Natural killer cell (primary cell): ENCODE measurements at regions not wholly inside any gene's neighbourhood (a gene's known extent, or its start where the extent isn't known, plus 50 kb on each side); places are given as distances from the start of the nearest gene placed in this dataset.

ENCODE experiments used
- ATAC-seq, 3 donors: fragments of 150-1000 bp in 2 of 3; fragments of 200-7000 bp in 1 of 3; cut with Tn5 transposase; 1 replicate in 1 of 3; 2 replicates in 2 of 3; pipeline ENCODE4 v1.10.0; 2021; ENCODE audit warnings: mild to moderate bottlenecking in 2 of 3, moderate library complexity in 2 of 3
- DNase-seq, 2 donors: peaks; one replicate each; pipeline versions ENCODE4 v3.0.0 to v3.0.0-alpha.2; 2013 to 2021; ENCODE audit warnings: mixed read lengths in 1 of 2
- H3K27ac ChIP-seq: one replicate; pipeline ENCODE4 v1.5.1; 2013; ENCODE audit warnings: mild to moderate bottlenecking, low read length
- H3K27me3 ChIP-seq: one replicate; pipeline ENCODE4 v1.6.1; 2013; ENCODE audit warnings: low read length; ENCODE audit not compliant: control insufficient read depth, insufficient read depth
- H3K36me3 ChIP-seq: one replicate; pipeline ENCODE4 v1.6.1; 2013; ENCODE audit warnings: low read length; ENCODE audit not compliant: control insufficient read depth, insufficient read depth
- H3K4me1 ChIP-seq: one replicate; pipeline ENCODE4 v1.6.1; 2013; ENCODE audit warnings: low read length; ENCODE audit not compliant: control insufficient read depth, insufficient read depth
- H3K4me3 ChIP-seq: one replicate; pipeline ENCODE4 v1.5.1; 2013; ENCODE audit warnings: low read length
- H3K9me3 ChIP-seq: one replicate; pipeline ENCODE4 v1.6.1; 2013; ENCODE audit warnings: low read length; ENCODE audit not compliant: control insufficient read depth, insufficient read depth
- H3K27ac Mint-ChIP-seq, 2 donors: one replicate each; pipeline ENCODE4 v1.8.0; 2022; ENCODE audit warnings: mild to moderate bottlenecking in 2 of 2, mixed read lengths in 2 of 2, moderate library complexity in 1 of 2
- H3K27me3 Mint-ChIP-seq, 2 donors: one replicate each; pipeline ENCODE4 v1.8.0; 2022; ENCODE audit warnings: low read depth in 2 of 2, mixed read lengths in 2 of 2
- H3K36me3 Mint-ChIP-seq: one replicate; pipeline ENCODE4 v1.8.0; 2022; ENCODE audit warnings: mixed read lengths
- H3K4me1 Mint-ChIP-seq, 2 donors: one replicate each; pipeline ENCODE4 v1.8.0; 2022; ENCODE audit warnings: mixed read lengths in 2 of 2
- H3K4me3 Mint-ChIP-seq: one replicate; pipeline ENCODE4 v1.8.0; 2022; ENCODE audit warnings: mild to moderate bottlenecking, moderate library complexity, mixed read lengths
- H3K9me3 Mint-ChIP-seq, 2 donors: one replicate each; pipeline ENCODE4 v1.8.0; 2022; ENCODE audit warnings: mixed read lengths in 2 of 2
- CTCF ChIP-seq: fragments of 200-600 bp; IDR thresholded peaks from one replicate; pipeline ENCODE4 v1.8.0; 2022; ENCODE audit warnings: antibody characterized with exemption
- WGBS: methylation state at CpG from one replicate; pipeline ENCODE4 v1.1.7; 2013; ENCODE audit warnings: missing lambda C conversion rate; ENCODE audit not compliant: insufficient coverage; 5-methylcytosine and 5-hydroxymethylcytosine counted together
- intact Hi-C: fragments of 100-400 bp; cut with micrococcal nuclease; formaldehyde crosslinking; loops from one replicate; pipeline ENCODE4 v1.14.2; 2022

GRCh38 chr4:36640876-36641275 is 359.5 kb downstream of the DTHD1 start:
- Histone ChIP-seq H3K27ac (no peak overlapping the region), H3K36me3 (no peaks in the 10 kb centered on the region), H3K4me3 (no peak overlapping the region), H3K9me3 (no peaks in the 10 kb centered on the region), H3K4me1 (no peaks in the 10 kb centered on the region), H3K27me3 (no peaks in the 10 kb centered on the region)
- ATAC-seq = no peak
- Mint-ChIP-seq H3K9me3 (peaks cover 0 to 2% of the 10 kb centered on the region in 2 donors), H3K36me3 (no peaks in the 10 kb centered on the region), H3K27ac (no peak overlapping the region), H3K27me3 (no peaks in the 10 kb centered on the region), H3K4me1 (peaks cover 6% of the 10 kb centered on the region in 2 donors), H3K4me3 (no peak overlapping the region)
- DNase-seq = no peak
- WGBS = 97% methylated on average over 2 of the region's 2 CpGs
- intact Hi-C loops = no loop called here
- no peak for TF ChIP-seq CTCF

- Mint-ChIP-seq H3K36me3 (no peaks in the 10 kb centered on the region), H3K27me3 (no peaks in the 10 kb centered on the region), H3K4me1 (no peaks in the 10 kb centered on the region), H3K9me3 (no peaks in the 10 kb centered on the region), H3K27ac (no peak overlapping the region), H3K4me3 (no peak overlapping the region)
- intact Hi-C loops = no loop called here
- TF ChIP-seq CTCF = no peak
- no peaks in the 10 kb centered on the region for H3K9me3 ChIP-seq
- H3K4me1 ChIP-seq = no peaks in the 10 kb centered on the region
- H3K4me3 ChIP-seq = no peak overlapping the region
- WGBS = 74% methylated on average over 3 of the region's 3 CpGs
- DNase-seq (no peak), ATAC-seq (no peak)
- no peaks in the 10 kb centered on the region for H3K27me3 ChIP-seq
- H3K36me3 ChIP-seq = no peaks in the 10 kb centered on the region
- no peak overlapping the region for H3K27ac ChIP-seq
Observed at GRCh38 chr4:36651253-36651652, 369.8 kb downstream of the DTHD1 start.

- no peaks in the 10 kb centered on the region for H3K4me1 ChIP-seq
- H3K4me1 Mint-ChIP-seq = no peaks in the 10 kb centered on the region
- no peak for TF ChIP-seq CTCF
- no peaks in the 10 kb centered on the region for H3K9me3 ChIP-seq
- 77% methylated on average over 1 of the region's 1 CpG for WGBS
- no peak overlapping the region for H3K4me3 Mint-ChIP-seq
- H3K27me3 Mint-ChIP-seq = no peaks in the 10 kb centered on the region
- DNase-seq (no peak), ATAC-seq (no peak)
- H3K27ac Mint-ChIP-seq = no peak overlapping the region
- H3K9me3 Mint-ChIP-seq = peaks cover 2% of the 10 kb centered on the region in 2 donors
- no peak overlapping the region for H3K27ac ChIP-seq
- no peaks in the 10 kb centered on the region for H3K36me3 ChIP-seq
- no peak overlapping the region for H3K4me3 ChIP-seq
- intact Hi-C loops = no loop called here
- H3K27me3 ChIP-seq = no peaks in the 10 kb centered on the region
- no peaks in the 10 kb centered on the region for H3K36me3 Mint-ChIP-seq
Observed at GRCh38 chr4:36652857-36653256, 371.4 kb downstream of the DTHD1 start.

- H3K4me3 ChIP-seq = no peak overlapping the region
- H3K27me3 ChIP-seq = no peaks in the 10 kb centered on the region
- no peak overlapping the region for H3K4me3 Mint-ChIP-seq
- H3K4me1 Mint-ChIP-seq = no peaks in the 10 kb centered on the region
- 96% methylated on average over 2 of the region's 3 CpGs for WGBS
- H3K4me1 ChIP-seq = no peaks in the 10 kb centered on the region
- ATAC-seq = no peak
- no peak overlapping the region for H3K27ac Mint-ChIP-seq
- no peak for DNase-seq
- H3K36me3 Mint-ChIP-seq = no peaks in the 10 kb centered on the region
- no peaks in the 10 kb centered on the region for H3K27me3 Mint-ChIP-seq
- intact Hi-C loops = no loop called here
- no peak for TF ChIP-seq CTCF
- H3K9me3 Mint-ChIP-seq = peaks cover 0 to 4% of the 10 kb centered on the region in 2 donors
- no peak overlapping the region for H3K27ac ChIP-seq
- H3K36me3 ChIP-seq = no peaks in the 10 kb centered on the region
- H3K9me3 ChIP-seq = no peaks in the 10 kb centered on the region
Observed at GRCh38 chr4:36665985-36666527, 384.6 kb downstream of the DTHD1 start.
